ENCODE measurements at regions not wholly inside any gene's neighbourhood (a gene's known extent, or its start where the extent isn't known, plus 50 kb on each side); places are given as distances from the start of the nearest gene placed in this dataset.

DNA sequence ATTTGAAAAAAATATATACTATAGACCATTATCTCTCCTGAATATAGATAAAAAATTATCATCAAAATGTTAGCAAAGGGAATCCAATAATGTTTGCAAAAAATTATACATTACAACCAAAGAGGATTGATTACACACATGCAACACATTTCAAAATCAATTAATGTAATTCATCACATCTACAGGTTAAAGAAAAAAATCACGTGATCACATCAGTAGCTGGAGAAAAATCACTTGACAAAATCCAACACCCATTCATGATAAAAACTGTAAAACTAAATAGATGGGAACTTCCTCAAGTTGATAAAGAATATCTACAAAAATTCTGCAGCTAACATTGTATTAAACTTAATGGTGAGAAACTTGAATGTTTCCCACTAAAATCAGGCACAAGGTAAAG, 1047.5 kb upstream of the CNTNAP5 start:
- DNase-seq (no peak), ATAC-seq (ENCODE audit: low read depth) (no peak)
- Histone ChIP-seq H3K36me3 (replicated peaks in 1 of 2; ENCODE audit: control extremely low read depth in 1 of 2, control insufficient read depth in 1 of 2, extremely low read depth in 1 of 2, insufficient read depth in 2 of 2, low read length in 1 of 2) (no peaks in the 10 kb centered on the region), H3K4me1 (ENCODE audit: control insufficient read depth in 2 of 2, insufficient read depth in 2 of 2, low read length in 2 of 2) (no peaks in the 10 kb centered on the region), H3K79me2 (ENCODE audit: control insufficient read depth, insufficient read depth, low read length) (no peaks in the 10 kb centered on the region), H3K27me3 (replicated peaks in 1 of 4; ENCODE audit: control extremely low read depth in 1 of 4, control insufficient read depth in 3 of 4, insufficient read depth in 4 of 4, low read length in 3 of 4) (no peaks in the 10 kb centered on the region), H3K9ac (ENCODE audit: low read length) (no peak overlapping the region), H3K27ac (ENCODE audit: low read length in 2 of 2) (no peak overlapping the region), H3K4me3 (ENCODE audit: control extremely low read depth in 1 of 5, extremely low read depth in 1 of 5, insufficient read depth in 1 of 5, low read depth in 2 of 5, low read length in 4 of 5) (no peak overlapping the region), H2AFZ (ENCODE audit: insufficient read depth, low read depth, low read length, poor library complexity, severe bottlenecking) (no peak overlapping the region), H3K9me3 (ENCODE audit: control extremely low read depth in 1 of 3, control insufficient read depth in 2 of 3, insufficient read depth in 1 of 3, low read length in 2 of 3) (peaks cover 0 to 9% (median 0%) of the 10 kb centered on the region in 3 donors), H4K20me1 (ENCODE audit: control insufficient read depth, insufficient read depth, low read length, poor library complexity, severe bottlenecking) (no peaks in the 10 kb centered on the region), H3K4me2 (replicated peaks; ENCODE audit: low read depth, low read length, poor library complexity, severe bottlenecking) (no peak overlapping the region)
- Mint-ChIP-seq H3K4me3 (no peak overlapping the region), H3K9me3 (ENCODE audit: insufficient read depth) (no peaks in the 10 kb centered on the region), H3K27ac (no peak overlapping the region), H3K27me3 (no peaks in the 10 kb centered on the region), H3K4me1 (no peaks in the 10 kb centered on the region)
- ChIA-PET CTCF (no interaction called here), POLR2A (no interaction called here)
- intact Hi-C loops (cut with micrococcal nuclease), result no loop called here
- no peak for TF ChIP-seq EZH2 (IDR thresholded peaks at IDR 0.05; ENCODE audit: borderline replicate concordance, insufficient read depth, low read depth, low read length, poor library complexity, severe bottlenecking)
- TF ChIP-seq, protein P1, sequence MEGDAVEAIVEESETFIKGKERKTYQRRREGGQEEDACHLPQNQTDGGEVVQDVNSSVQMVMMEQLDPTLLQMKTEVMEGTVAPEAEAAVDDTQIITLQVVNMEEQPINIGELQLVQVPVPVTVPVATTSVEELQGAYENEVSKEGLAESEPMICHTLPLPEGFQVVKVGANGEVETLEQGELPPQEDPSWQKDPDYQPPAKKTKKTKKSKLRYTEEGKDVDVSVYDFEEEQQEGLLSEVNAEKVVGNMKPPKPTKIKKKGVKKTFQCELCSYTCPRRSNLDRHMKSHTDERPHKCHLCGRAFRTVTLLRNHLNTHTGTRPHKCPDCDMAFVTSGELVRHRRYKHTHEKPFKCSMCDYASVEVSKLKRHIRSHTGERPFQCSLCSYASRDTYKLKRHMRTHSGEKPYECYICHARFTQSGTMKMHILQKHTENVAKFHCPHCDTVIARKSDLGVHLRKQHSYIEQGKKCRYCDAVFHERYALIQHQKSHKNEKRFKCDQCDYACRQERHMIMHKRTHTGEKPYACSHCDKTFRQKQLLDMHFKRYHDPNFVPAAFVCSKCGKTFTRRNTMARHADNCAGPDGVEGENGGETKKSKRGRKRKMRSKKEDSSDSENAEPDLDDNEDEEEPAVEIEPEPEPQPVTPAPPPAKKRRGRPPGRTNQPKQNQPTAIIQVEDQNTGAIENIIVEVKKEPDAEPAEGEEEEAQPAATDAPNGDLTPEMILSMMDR (IDR thresholded peaks at IDR 0.05), result no peak
- WGBS (ENCODE audit: insufficient coverage), result no CpG with 5 or more reads among the region's 1 CpG

DNA sequence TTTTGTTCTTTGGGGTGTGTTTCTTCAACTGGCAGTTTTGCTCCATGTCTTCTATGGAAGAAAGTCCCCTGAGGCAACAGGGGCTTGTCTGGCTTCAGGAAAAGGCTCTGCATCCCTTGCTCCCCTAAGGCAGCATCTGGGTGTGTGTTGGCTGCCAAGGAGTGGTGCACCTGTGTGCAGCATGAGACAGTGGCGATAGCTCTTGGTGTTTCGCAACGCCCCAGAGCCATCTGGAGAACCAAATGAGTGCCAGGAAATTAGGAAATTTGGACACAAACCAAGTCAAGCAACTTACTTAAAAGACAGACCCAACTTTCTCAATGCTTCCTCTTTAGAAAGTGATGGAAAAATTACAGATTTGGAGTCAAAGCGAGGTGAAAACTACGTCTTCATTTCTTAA, 1044.4 kb upstream of the CNTNAP5 start:
- Histone ChIP-seq H3K36me3 (replicated peaks in 1 of 2; ENCODE audit: control extremely low read depth in 1 of 2, control insufficient read depth in 1 of 2, extremely low read depth in 1 of 2, insufficient read depth in 2 of 2, low read length in 1 of 2) (no peaks in the 10 kb centered on the region), H3K4me1 (ENCODE audit: control insufficient read depth in 2 of 2, insufficient read depth in 2 of 2, low read length in 2 of 2) (no peaks in the 10 kb centered on the region), H3K27me3 (replicated peaks in 1 of 4; ENCODE audit: control extremely low read depth in 1 of 4, control insufficient read depth in 3 of 4, insufficient read depth in 4 of 4, low read length in 3 of 4) (no peaks in the 10 kb centered on the region), H3K4me3 (ENCODE audit: control extremely low read depth in 1 of 5, extremely low read depth in 1 of 5, insufficient read depth in 1 of 5, low read depth in 2 of 5, low read length in 4 of 5) (no peak overlapping the region), H3K79me2 (ENCODE audit: control insufficient read depth, insufficient read depth, low read length) (no peaks in the 10 kb centered on the region), H4K20me1 (ENCODE audit: control insufficient read depth, insufficient read depth, low read length, poor library complexity, severe bottlenecking) (no peaks in the 10 kb centered on the region), H3K9me3 (ENCODE audit: control extremely low read depth in 1 of 3, control insufficient read depth in 2 of 3, insufficient read depth in 1 of 3, low read length in 2 of 3) (peaks cover 0 to 9% (median 0%) of the 10 kb centered on the region in 3 donors), H3K4me2 (replicated peaks; ENCODE audit: low read depth, low read length, poor library complexity, severe bottlenecking) (no peak overlapping the region), H2AFZ (ENCODE audit: insufficient read depth, low read depth, low read length, poor library complexity, severe bottlenecking) (no peak overlapping the region), H3K27ac (ENCODE audit: low read length in 2 of 2) (no peak overlapping the region), H3K9ac (ENCODE audit: low read length) (no peak overlapping the region)
- no peaks in the 10 kb centered on the region for H3K4me1 Mint-ChIP-seq
- ChIA-PET CTCF (no interaction called here), POLR2A (no interaction called here)
- H3K9me3 Mint-ChIP-seq (ENCODE audit: insufficient read depth), result no peaks in the 10 kb centered on the region
- DNase-seq, result no peak
- ATAC-seq (ENCODE audit: low read depth), result no peak
- intact Hi-C loops (cut with micrococcal nuclease), result no loop called here
- TF ChIP-seq, protein P1 (IDR thresholded peaks at IDR 0.05), result no peak
- no peak for TF ChIP-seq EZH2 (IDR thresholded peaks at IDR 0.05; ENCODE audit: borderline replicate concordance, insufficient read depth, low read depth, low read length, poor library complexity, severe bottlenecking)
- WGBS (ENCODE audit: insufficient coverage), result 59% methylated on average over 3 of the region's 5 CpGs
- H3K4me3 Mint-ChIP-seq, result no peak overlapping the region
- H3K27ac Mint-ChIP-seq, result no peak overlapping the region
- H3K27me3 Mint-ChIP-seq, result no peaks in the 10 kb centered on the region
